ENCODE measurements at regions not wholly inside any gene's neighbourhood (a gene's known extent, or its start where the extent isn't known, plus 50 kb on each side); places are given as distances from the start of the nearest gene placed in this dataset.

DNA sequence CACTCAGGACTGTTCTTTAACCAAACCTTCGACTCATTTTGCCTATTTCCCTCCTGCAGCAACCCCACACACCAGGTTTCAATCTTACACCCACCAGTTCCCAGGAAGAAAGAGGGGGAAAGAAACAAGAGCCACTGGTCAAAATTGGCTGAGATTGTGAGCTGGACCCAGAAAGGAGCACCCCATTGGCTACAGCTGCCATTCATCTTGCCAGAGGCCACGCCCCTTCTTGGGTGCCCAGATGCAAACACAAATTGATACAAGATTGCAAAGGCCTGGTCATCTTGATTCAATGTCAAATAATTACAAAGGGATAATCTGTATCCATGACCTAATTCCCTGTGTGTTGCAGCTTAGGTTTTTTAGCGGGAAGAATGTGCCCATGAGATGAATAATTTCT is 258.4 kb downstream of the LIG4 start:
- Histone ChIP-seq H3K27ac (ENCODE audit: low read depth, low read length, poor library complexity, severe bottlenecking) (no peak overlapping the region), H3K4me1 (ENCODE audit: insufficient read depth, low read length, poor library complexity, severe bottlenecking) (no peaks in the 10 kb centered on the region), H3K36me3 (ENCODE audit: insufficient read depth, low read length, poor library complexity, severe bottlenecking) (no peaks in the 10 kb centered on the region), H3K27me3 (replicated peaks; ENCODE audit: insufficient read depth, low read depth, low read length, poor library complexity) (no peaks in the 10 kb centered on the region), H3K9me3 (ENCODE audit: low read depth, low read length, poor library complexity, severe bottlenecking) (no peaks in the 10 kb centered on the region), H3K4me3 (ENCODE audit: low read depth, low read length, poor library complexity, severe bottlenecking) (no peak overlapping the region)
- intact Hi-C loops (cut with micrococcal nuclease; ENCODE audit: unreplicated experiment), result no loop called here
- ChIA-PET POLR2A (ENCODE audit: low non-redundant PET) (no interaction called here), CTCF (no interaction called here)
- no TSS peak for BruUV-seq (replicated peaks)
- TF ChIP-seq CTCF (conservative IDR thresholded peaks at IDR 0.05; ENCODE audit: low read depth, low read length) (no peak), EZH2 (IDR thresholded peaks at IDR 0.05; ENCODE audit: borderline replicate concordance, low read depth, low read length, poor library complexity, severe bottlenecking) (no peak)
- no peak for DNase-seq (ENCODE audit: low spot score)

DNA sequence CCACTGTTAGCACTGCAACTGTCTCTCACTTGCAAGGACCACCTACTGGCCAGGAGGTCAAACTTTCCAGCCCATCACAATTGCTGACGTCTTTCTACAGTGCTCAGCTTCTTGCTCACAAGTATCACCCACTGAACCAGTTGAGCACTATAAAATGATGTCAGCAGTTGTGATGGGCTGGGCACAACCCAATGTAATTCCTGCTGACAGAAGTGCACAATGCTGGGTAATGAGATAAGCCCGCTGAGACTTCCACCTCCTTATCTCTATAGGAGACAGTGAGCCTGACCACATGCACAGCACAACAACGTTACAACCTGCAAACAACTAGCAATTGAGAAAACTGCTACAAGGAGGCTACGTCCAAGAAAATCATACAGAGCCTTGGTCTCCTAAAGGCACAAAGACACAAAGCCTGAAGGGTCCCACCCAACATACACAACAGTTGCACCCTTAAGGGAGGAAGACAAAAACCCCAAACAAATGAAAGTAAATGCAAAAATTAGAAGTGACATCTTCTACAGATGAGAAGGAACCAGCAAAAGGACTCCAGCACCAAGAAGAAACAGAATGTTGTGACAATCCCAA is 273.2 kb downstream of the LIG4 start:
- Histone ChIP-seq H3K4me3 (ENCODE audit: low read depth, low read length, poor library complexity, severe bottlenecking) (no peak overlapping the region), H3K36me3 (ENCODE audit: insufficient read depth, low read length, poor library complexity, severe bottlenecking) (no peaks in the 10 kb centered on the region), H3K4me1 (ENCODE audit: insufficient read depth, low read length, poor library complexity, severe bottlenecking) (no peaks in the 10 kb centered on the region), H3K27me3 (replicated peaks; ENCODE audit: insufficient read depth, low read depth, low read length, poor library complexity) (no peaks in the 10 kb centered on the region), H3K27ac (ENCODE audit: low read depth, low read length, poor library complexity, severe bottlenecking) (no peak overlapping the region), H3K9me3 (ENCODE audit: low read depth, low read length, poor library complexity, severe bottlenecking) (no peaks in the 10 kb centered on the region)
- POLR2A ChIA-PET (ENCODE audit: low non-redundant PET), result no interaction called here
- TF ChIP-seq CTCF (conservative IDR thresholded peaks at IDR 0.05; ENCODE audit: low read depth, low read length) (no peak), EZH2 (IDR thresholded peaks at IDR 0.05; ENCODE audit: borderline replicate concordance, low read depth, low read length, poor library complexity, severe bottlenecking) (no peak)
- intact Hi-C loops (cut with micrococcal nuclease; ENCODE audit: unreplicated experiment), result no loop called here
- CTCF ChIA-PET, result no interaction called here
- DNase-seq (ENCODE audit: low spot score), result no peak
- no TSS peak for BruUV-seq (replicated peaks)

- Histone ChIP-seq H3K9me3 (ENCODE audit: low read depth, low read length, poor library complexity, severe bottlenecking) (no peaks in the 10 kb centered on the region), H3K27ac (ENCODE audit: low read depth, low read length, poor library complexity, severe bottlenecking) (no peak overlapping the region), H3K27me3 (replicated peaks; ENCODE audit: insufficient read depth, low read depth, low read length, poor library complexity) (no peaks in the 10 kb centered on the region), H3K4me3 (ENCODE audit: low read depth, low read length, poor library complexity, severe bottlenecking) (no peak overlapping the region), H3K36me3 (ENCODE audit: insufficient read depth, low read length, poor library complexity, severe bottlenecking) (no peaks in the 10 kb centered on the region), H3K4me1 (ENCODE audit: insufficient read depth, low read length, poor library complexity, severe bottlenecking) (no peaks in the 10 kb centered on the region)
- no TSS peak for BruUV-seq (replicated peaks)
- intact Hi-C loops (cut with micrococcal nuclease; ENCODE audit: unreplicated experiment), result no loop called here
- DNase-seq (ENCODE audit: low spot score), result no peak
- TF ChIP-seq CTCF (conservative IDR thresholded peaks at IDR 0.05; ENCODE audit: low read depth, low read length) (no peak), EZH2 (IDR thresholded peaks at IDR 0.05; ENCODE audit: borderline replicate concordance, low read depth, low read length, poor library complexity, severe bottlenecking) (no peak)
- ChIA-PET CTCF (no interaction called here), POLR2A (ENCODE audit: low non-redundant PET) (no interaction called here)
These were observed 273.8 kb downstream of the LIG4 start for GRCh38 chr13:107941345-107942029.

All from A673 (cell line).